Sigmoid colon (tissue), 4 donors: ENCODE measurements at regions not wholly inside any gene's neighbourhood (a gene's known extent, or its start where the extent isn't known, plus 50 kb on each side); places are given as distances from the start of the nearest gene placed in this dataset.

Experiments
- EP300 ChIP-seq, 4 donors: sonication (generic); formaldehyde crosslinking; IDR thresholded peaks; one replicate each; pipeline ENCODE4 v1.6.1; 2017; ENCODE audit warnings: antibody characterized with exemption in 4 of 4
- POLR2A ChIP-seq, 2 donors: fragments of 450-650 bp; IDR thresholded peaks; one replicate each; pipeline ENCODE4 v1.6.1; 2016; ENCODE audit warnings: antibody characterized with exemption in 2 of 2, mild to moderate bottlenecking in 2 of 2, moderate library complexity in 2 of 2
- TF ChIP-seq, protein P1 (sequence below), 4 experiments: fragments of 450-650 bp in 3 of 4; fragments of 200-600 bp in 1 of 4; IDR thresholded peaks; one replicate each; pipeline ENCODE4 v1.5.1; 2016 to 2019; ENCODE audit warnings: antibody characterized with exemption in 4 of 4, mild to moderate bottlenecking in 3 of 4, moderate library complexity in 2 of 4

DNA sequence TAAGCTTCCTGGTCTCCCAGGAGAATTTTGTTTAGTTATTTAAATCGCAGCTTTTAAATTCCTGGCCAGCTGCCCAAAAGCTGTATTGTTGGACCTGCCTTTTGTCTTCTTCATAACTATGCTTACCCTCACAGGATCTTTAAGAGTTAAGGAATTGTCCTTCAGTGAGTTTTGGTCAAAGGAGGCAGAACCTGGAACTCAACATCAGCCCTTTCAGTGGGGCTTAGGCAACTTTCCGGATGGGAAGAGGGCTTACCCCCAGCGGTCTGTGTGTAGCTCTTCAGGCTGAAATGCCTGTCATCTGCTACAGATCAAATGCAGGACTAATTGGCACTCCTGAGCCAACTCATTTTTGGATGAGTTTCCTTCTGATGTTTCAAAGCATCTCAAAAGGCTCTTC, 402.6 kb downstream of the SIPA1L2 start:
- TF ChIP-seq, protein P1, sequence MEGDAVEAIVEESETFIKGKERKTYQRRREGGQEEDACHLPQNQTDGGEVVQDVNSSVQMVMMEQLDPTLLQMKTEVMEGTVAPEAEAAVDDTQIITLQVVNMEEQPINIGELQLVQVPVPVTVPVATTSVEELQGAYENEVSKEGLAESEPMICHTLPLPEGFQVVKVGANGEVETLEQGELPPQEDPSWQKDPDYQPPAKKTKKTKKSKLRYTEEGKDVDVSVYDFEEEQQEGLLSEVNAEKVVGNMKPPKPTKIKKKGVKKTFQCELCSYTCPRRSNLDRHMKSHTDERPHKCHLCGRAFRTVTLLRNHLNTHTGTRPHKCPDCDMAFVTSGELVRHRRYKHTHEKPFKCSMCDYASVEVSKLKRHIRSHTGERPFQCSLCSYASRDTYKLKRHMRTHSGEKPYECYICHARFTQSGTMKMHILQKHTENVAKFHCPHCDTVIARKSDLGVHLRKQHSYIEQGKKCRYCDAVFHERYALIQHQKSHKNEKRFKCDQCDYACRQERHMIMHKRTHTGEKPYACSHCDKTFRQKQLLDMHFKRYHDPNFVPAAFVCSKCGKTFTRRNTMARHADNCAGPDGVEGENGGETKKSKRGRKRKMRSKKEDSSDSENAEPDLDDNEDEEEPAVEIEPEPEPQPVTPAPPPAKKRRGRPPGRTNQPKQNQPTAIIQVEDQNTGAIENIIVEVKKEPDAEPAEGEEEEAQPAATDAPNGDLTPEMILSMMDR (IDR thresholded peaks at IDR 0.05): no peak
- TF ChIP-seq POLR2A (IDR thresholded peaks at IDR 0.05): no peak
- no peak for TF ChIP-seq EP300 (IDR thresholded peaks at IDR 0.05)
